IPS-15b (cell line): ENCODE measurements at regions not wholly inside any gene's neighbourhood (a gene's known extent, or its start where the extent isn't known, plus 50 kb on each side); places are given as distances from the start of the nearest gene placed in this dataset.

Experiments used
- H3K27me3 ChIP-seq: one replicate; pipeline ENCODE4 v1.6.1; 2013; ENCODE audit warnings: low read length; ENCODE audit not compliant: control insufficient read depth, insufficient read depth
- H3K36me3 ChIP-seq: one replicate; pipeline ENCODE4 v1.6.1; 2013; ENCODE audit warnings: low read length; ENCODE audit not compliant: control insufficient read depth, insufficient read depth
- H3K4me1 ChIP-seq: one replicate; pipeline ENCODE4 v1.6.1; 2013; ENCODE audit warnings: mild to moderate bottlenecking, low read length; ENCODE audit not compliant: control insufficient read depth, insufficient read depth
- H3K4me3 ChIP-seq: one replicate; pipeline ENCODE4 v1.5.1; 2013; ENCODE audit warnings: low read depth, low read length
- H3K9ac ChIP-seq: one replicate; pipeline ENCODE4 v1.6.1; 2013; ENCODE audit warnings: low read depth, mild to moderate bottlenecking, low read length
- H3K9me3 ChIP-seq: one replicate; pipeline ENCODE4 v1.6.1; 2013; ENCODE audit warnings: mild to moderate bottlenecking, low read length; ENCODE audit not compliant: control insufficient read depth, insufficient read depth

DNA sequence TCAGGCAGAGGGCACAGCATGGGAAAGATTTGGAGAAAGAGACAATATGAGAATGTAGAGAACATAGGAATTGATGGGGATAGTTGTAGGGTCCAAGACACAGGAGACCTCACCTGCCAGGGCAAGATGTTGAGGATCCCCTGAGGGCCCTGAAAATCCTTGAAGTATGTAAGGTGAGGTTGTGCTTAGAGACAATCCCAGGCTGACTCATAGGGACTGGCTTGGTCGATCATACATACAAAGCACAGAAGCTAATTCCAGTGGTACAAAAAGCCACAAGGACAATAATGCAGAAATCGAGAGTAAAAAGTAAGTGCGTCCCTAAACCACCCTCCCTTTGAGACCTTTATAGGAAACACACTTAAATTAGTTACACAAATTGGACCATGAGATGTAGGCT, 468.2 kb downstream of the MIAT start:
- no peaks in the 10 kb centered on the region for H3K4me1 ChIP-seq
- H3K36me3 ChIP-seq: no peaks in the 10 kb centered on the region
- H3K4me3 ChIP-seq: no peak overlapping the region
- H3K9ac ChIP-seq: no peak overlapping the region
- H3K27me3 ChIP-seq: no peaks in the 10 kb centered on the region
- no peaks in the 10 kb centered on the region for H3K9me3 ChIP-seq

DNA sequence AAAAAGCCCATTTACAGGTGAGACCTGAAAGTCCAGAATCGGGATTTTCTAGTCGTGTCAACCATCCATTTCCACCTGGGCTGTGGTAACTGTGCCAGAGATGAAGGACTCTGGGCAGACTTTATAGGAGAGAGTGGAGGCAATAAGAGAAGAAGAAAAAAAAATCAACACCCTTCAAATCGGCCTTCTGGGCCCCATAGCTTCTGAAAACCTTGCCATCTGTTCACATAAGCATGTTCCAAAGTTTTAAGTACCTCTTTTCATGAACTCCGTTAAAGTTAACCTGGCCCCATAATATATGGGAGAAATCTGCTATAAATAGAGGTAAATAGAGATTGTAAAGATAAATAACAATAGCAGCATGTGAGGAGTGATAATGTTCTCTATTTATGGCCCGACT, 470.5 kb downstream of the MIAT start:
- H3K4me1 ChIP-seq: no peaks in the 10 kb centered on the region
- no peaks in the 10 kb centered on the region for H3K36me3 ChIP-seq
- H3K4me3 ChIP-seq: no peak overlapping the region
- H3K27me3 ChIP-seq: no peaks in the 10 kb centered on the region
- no peaks in the 10 kb centered on the region for H3K9me3 ChIP-seq
- no peak overlapping the region for H3K9ac ChIP-seq

DNA sequence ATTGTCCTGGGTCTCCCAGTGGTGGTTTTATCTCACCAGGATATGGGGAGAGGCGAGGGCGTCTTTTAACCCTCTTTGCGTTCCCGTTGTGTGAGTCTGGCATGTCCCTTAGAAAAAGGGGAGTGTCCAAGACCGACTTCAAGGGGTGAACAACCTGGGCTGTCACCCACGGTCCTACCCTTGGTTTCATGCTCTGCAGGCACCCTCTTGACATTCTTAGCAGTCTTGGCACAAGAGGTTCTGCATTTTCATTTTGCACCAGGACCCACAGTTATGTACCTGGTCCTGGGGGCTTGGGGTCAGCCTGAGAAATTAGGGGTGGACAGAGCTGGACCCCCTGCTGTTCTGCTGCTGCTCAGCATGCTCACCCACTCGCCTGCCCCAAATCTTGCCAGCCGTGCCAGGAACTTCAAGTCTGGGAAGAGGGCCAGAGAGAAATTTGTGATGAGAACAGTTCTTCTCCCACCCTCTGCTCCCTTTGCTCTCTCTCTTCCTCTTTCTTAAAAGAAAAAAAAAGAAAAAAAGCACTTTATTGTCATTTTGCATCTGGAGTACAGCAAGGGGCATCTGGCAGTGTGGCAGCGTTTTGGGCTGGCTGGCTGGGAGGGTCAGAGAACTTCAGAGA, 471.2 kb downstream of the MIAT start:
- Histone ChIP-seq H3K4me1 (no peaks in the 10 kb centered on the region), H3K4me3 (no peak overlapping the region)

DNA sequence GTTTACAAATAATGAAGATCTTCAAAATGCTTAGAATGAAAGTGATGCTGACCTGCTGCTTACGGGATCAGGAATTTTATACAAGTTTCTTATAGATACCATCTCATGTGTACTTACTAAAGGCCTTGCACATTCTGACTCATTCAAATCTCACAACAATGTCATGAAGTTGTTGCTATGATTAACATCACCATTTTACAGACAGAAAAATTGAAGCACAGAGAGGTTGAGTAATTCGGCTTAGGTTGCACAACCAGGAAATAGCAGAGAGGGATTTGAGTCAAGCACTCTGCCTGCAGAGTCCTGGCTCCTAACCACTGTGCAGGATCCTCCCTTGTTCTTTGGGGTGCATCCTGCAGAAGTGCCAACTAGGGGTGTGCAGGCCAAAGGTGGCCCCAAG, 471.9 kb downstream of the MIAT start:
- Histone ChIP-seq H3K36me3 (no peaks in the 10 kb centered on the region), H3K4me3 (no peak overlapping the region), H3K27me3 (no peaks in the 10 kb centered on the region), H3K9ac (no peak overlapping the region), H3K4me1 (no peaks in the 10 kb centered on the region), H3K9me3 (no peaks in the 10 kb centered on the region)

More for the DNA sequence above, 471.2 kb downstream of the MIAT start:
- Histone ChIP-seq H3K27me3 (no peaks in the 10 kb centered on the region), H3K36me3 (no peaks in the 10 kb centered on the region), H3K9me3 (no peaks in the 10 kb centered on the region), H3K9ac (no peak overlapping the region)

DNA sequence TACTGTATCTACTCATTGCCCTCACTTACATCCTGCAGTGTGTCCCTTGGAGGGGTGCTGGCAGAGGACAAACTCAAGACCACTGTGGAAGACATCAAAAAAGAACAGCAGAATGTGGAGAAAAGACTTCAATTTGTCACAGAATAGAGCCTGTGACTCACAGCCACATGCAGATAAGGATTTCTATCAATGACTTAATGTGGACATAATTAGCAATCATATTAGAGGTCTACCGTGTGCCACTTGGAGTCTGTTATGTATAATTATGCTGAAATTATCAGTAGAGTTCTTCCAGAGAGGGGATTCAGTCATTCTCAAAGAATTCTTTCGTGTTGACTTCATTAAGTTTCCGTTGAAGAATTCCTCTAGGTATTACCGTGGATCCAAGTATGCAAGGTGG, 473.5 kb downstream of the MIAT start:
- H3K4me3 ChIP-seq: no peak overlapping the region
- no peak overlapping the region for H3K9ac ChIP-seq
- no peaks in the 10 kb centered on the region for H3K36me3 ChIP-seq
- H3K9me3 ChIP-seq: no peaks in the 10 kb centered on the region
- H3K4me1 ChIP-seq: no peaks in the 10 kb centered on the region
- no peaks in the 10 kb centered on the region for H3K27me3 ChIP-seq

DNA sequence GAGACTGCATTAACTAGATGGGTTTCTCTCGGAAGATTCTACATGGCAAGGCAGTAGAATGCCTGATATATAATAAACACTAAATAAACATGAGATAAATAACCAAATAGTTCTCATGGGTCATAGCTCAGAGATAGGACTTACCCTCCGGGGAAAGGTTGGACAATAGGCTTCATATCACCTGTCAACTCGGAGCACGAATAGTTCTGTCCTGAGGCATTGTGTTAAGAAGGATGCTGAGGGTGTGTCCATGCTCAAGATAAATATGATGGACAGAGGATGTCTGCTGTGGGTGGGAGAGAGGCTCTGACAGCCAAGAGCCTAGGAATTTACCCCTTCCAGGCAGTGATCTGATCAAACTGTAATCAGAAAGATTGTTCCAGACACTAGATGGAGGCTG, 474.0 kb downstream of the MIAT start:
- no peaks in the 10 kb centered on the region for H3K36me3 ChIP-seq
- H3K4me1 ChIP-seq: no peaks in the 10 kb centered on the region
- no peaks in the 10 kb centered on the region for H3K9me3 ChIP-seq
- H3K9ac ChIP-seq: no peak overlapping the region
- H3K4me3 ChIP-seq: no peak overlapping the region
- no peaks in the 10 kb centered on the region for H3K27me3 ChIP-seq

DNA sequence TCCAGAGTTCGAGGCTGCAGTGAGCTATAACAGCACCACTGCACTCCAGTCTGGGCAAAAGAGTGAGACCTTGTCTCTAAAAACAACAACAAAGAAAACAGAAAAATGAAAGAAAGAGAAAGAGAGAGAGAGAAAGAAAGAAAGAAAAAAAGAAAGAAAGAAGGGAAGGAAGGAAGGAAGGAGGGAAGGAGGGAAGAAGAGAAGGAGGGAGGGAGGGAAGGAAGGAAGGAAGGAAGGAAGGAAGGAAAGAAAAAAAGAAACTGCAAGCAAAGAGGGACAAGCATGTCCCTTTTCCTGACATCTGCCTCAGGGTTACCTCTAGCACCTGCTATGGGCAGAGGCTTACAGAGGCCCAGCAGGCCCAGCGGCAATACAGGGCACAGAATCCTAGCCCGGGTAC, 475.0 kb downstream of the MIAT start:
- Histone ChIP-seq H3K4me3 (no peak overlapping the region), H3K36me3 (no peaks in the 10 kb centered on the region), H3K27me3 (no peaks in the 10 kb centered on the region), H3K9me3 (no peaks in the 10 kb centered on the region), H3K4me1 (no peaks in the 10 kb centered on the region), H3K9ac (no peak overlapping the region)

DNA sequence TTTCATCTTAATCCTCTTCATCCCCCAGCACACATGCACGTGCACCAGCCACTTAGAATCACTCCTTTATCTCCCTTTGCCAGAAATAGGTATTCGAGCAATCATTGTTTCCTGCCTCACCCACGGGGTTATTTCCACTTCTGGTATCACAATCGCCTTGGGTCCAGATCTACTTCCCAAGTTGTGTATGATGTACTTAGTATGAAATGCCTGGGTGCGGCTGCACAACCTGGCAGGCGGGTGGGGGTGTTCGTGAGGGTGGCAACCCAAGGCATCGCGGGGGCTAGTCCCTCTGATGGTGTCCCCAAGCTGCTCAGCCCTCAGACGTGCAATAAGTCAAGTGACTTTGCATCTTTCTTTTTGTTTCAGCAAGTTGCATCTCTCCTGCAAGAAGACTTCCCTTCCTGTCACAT, 475.6 kb downstream of the MIAT start:
- Histone ChIP-seq H3K9me3 (no peaks in the 10 kb centered on the region), H3K9ac (no peak overlapping the region), H3K27me3 (no peaks in the 10 kb centered on the region), H3K4me3 (no peak overlapping the region), H3K4me1 (no peaks in the 10 kb centered on the region), H3K36me3 (no peaks in the 10 kb centered on the region)

DNA sequence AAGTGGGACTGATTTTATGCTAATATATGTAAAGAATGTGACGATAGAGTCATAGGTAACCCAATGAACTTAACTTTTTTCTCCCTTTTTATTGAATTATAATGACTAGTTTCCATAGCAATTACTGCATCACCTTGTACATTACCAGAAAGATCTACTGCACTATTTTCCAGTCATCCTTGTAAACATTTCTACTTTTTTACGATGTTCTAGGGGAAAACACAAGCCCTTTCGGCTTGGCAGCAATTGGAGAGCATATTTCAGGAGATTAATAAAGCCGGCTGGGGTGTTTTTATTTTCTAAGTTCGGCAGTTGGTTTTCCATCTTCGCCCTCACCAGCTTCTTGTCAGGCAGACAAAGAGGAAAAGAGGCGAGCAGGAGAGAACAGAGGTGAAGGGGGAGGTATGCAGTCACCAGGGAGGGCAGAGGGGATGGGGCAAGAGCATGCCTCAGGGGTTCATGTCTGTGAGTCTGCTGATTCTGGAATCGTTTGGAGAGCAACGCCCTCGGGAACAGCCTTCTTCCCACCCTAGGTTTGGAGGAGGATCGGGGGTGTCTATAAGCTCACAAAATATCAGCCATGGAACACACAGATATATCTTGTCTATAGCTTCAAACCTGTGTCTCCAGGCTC, 476.4 kb downstream of the MIAT start:
- Histone ChIP-seq H3K4me3 (no peak overlapping the region), H3K27me3 (no peaks in the 10 kb centered on the region), H3K4me1 (no peaks in the 10 kb centered on the region), H3K9ac (no peak overlapping the region), H3K36me3 (no peaks in the 10 kb centered on the region), H3K9me3 (no peaks in the 10 kb centered on the region)

DNA sequence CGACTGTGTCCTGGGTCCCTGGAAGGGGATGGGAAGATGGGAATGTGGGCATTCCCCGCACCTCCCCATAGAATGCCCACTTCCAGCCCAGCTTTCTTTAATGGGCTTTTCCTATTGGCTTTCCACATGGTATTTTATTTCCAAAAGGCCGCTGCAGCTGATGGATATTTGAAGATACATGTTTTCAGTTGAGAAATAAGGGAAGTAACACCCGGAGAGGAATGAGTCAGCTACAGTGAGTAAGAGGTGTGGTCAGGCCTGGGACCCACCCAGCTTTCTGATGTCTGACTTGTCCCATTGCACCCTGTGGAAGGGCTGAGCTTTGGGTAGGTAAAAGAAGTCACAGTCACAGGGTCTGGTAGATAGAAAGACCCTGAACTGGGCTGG, 476.9 kb downstream of the MIAT start:
- no peak overlapping the region for H3K4me3 ChIP-seq
- no peak overlapping the region for H3K9ac ChIP-seq
- H3K4me1 ChIP-seq: no peaks in the 10 kb centered on the region

DNA sequence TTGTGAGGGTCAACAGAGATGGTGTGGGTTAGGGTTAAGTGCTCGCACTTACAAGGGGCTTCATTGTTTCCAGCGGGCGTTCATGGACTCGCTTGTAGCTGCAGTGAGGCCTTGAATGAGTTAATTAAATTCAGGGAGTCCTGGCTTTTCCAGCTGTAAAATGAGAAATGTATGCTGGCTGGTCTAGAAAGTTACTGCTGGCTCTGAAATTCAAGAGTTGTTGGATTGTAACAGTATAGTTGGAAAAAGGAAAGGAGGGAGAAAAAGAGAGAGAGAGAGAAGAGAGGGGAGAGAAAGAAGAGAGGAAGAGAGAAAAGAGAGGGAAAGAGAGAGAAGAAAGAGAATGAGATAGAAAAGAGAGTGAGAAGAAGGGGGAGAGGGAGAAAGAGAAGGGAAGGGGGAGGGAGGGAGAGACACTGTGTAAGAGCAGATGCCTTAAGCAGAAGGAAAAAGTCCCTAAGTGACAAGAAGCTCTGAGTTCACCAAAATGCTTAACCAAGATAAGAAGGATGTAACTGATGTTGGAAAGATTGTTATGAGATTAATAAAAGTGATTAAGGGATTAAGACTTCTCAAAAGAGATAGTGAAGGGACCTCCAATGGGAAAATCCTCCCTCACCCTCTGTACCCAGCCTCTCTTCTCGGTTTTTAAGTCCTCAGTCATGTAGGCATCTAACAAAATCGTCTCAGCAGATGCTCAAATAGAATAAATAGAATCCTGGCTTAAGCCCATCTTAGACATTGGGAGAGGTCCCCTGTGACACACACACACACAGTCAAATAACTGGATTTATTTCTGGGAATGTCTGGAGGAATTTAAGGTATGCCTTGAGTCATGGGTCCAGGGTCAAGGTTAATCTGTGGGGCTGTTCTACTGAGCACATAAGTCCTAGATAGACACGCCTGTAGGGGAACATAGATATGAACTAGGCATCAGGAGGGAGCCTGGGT, 477.9 kb downstream of the MIAT start:
- Histone ChIP-seq H3K9me3 (no peaks in the 10 kb centered on the region), H3K9ac (no peak overlapping the region), H3K36me3 (no peaks in the 10 kb centered on the region), H3K4me3 (no peak overlapping the region), H3K27me3 (no peaks in the 10 kb centered on the region), H3K4me1 (no peaks in the 10 kb centered on the region)

More for the DNA sequence above, 476.9 kb downstream of the MIAT start:
- Histone ChIP-seq H3K9me3 (no peaks in the 10 kb centered on the region), H3K27me3 (no peaks in the 10 kb centered on the region), H3K36me3 (no peaks in the 10 kb centered on the region)

DNA sequence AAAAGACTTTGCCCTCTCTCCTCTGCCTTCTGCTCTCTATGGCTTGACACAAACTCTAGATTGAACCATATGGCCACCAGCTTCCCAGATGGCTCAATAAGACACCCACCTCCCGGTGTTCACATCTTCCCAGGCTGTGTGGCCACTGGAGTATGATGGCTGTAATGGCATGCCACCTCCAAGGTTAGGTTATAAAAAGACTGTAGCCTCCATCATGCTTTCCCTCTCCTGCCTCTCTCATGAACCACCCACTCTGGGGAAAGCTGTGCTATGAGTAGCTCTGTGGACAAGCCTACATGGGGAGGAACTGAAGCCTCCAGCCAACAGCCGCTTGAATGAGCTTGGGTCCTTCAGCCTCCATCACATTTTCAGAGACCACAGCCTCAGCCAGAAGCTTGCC, 479.2 kb downstream of the MIAT start:
- H3K4me1 ChIP-seq: no peaks in the 10 kb centered on the region
- H3K27me3 ChIP-seq: no peaks in the 10 kb centered on the region
- H3K9ac ChIP-seq: no peak overlapping the region

More for the DNA sequence above, 479.2 kb downstream of the MIAT start:
- Histone ChIP-seq H3K4me3 (no peak overlapping the region), H3K9me3 (no peaks in the 10 kb centered on the region), H3K36me3 (no peaks in the 10 kb centered on the region)
